ENCODE measurements at regions not wholly inside any gene's neighbourhood (a gene's known extent, or its start where the extent isn't known, plus 50 kb on each side); places are given as distances from the start of the nearest gene placed in this dataset.

DNA sequence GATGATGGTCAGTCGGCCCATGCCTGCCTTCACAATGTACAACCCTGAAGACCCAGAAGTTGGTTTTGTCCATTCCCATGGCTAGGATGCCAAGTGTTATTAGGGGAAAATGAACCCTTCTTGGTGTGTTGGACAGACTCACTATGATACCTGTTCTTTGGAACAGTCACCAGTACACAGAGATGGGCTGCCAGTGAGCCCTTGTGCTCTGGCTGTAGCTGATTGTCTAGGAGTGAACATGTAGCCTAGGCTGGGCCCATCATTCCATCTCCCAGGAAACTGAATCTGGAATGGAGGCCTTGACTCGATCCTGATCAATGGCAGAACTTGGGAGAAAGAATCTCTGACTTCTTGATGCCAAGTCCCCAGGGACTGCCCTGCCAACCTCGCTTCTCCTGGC lies 188.9 kb downstream of the EVX1 start:
- TF ChIP-seq CTCF (IDR thresholded peaks at IDR 0.05; ENCODE audit: poor library complexity, severe bottlenecking) (no peak), EP300 (conservative IDR thresholded peaks at IDR 0.05; ENCODE audit: poor library complexity, severe bottlenecking) (no peak), MXI1 (conservative IDR thresholded peaks at IDR 0.05; ENCODE audit: poor library complexity, severe bottlenecking) (no peak), POLR2AphosphoS5 (IDR thresholded peaks at IDR 0.05) (no peak), EZH2 (IDR thresholded peaks at IDR 0.05; ENCODE audit: borderline replicate concordance, insufficient read depth, low read length, poor library complexity, severe bottlenecking) (no peak), TAF1 (IDR thresholded peaks at IDR 0.05; ENCODE audit: low read depth) (no peak), REST (IDR thresholded peaks at IDR 0.05; ENCODE audit: borderline replicate concordance) (no peak), RAD21 (conservative IDR thresholded peaks at IDR 0.05) (no peak), SMC3 (conservative IDR thresholded peaks at IDR 0.05; ENCODE audit: poor library complexity) (no peak)
